ENCODE measurements at regions not wholly inside any gene's neighbourhood (a gene's known extent, or its start where the extent isn't known, plus 50 kb on each side); places are given as distances from the start of the nearest gene placed in this dataset.

- no peaks in the 10 kb centered on the region for H3K4me1 Mint-ChIP-seq
- no peak for ATAC-seq (replicated peaks in 1 of 4)
- whole genome bisulfite sequencing (ENCODE audit: insufficient coverage): 28% methylated on average over 5 of the region's 8 CpGs
These were observed 306.4 kb downstream of the FGFR2 start for GRCh38 chr10:121291823-121292222.

GRCh38 chr10:121292321-121292720, 305.9 kb downstream of the FGFR2 start:
- WGBS (ENCODE audit: insufficient coverage): 76% methylated on average over 4 of the region's 9 CpGs
- CTCF ChIA-PET: no interaction called here
- H3K27ac Mint-ChIP-seq: no peak overlapping the region
- Histone ChIP-seq H3K4me3 (ENCODE audit: control insufficient read depth in 1 of 2, extremely low read depth in 1 of 2, low read length in 1 of 2) (no peak overlapping the region), H3K4me1 (ENCODE audit: control insufficient read depth in 1 of 2, extremely low read depth in 1 of 2, insufficient read depth in 2 of 2, low read length in 2 of 2) (no peaks in the 10 kb centered on the region), H3K36me3 (ENCODE audit: control insufficient read depth in 2 of 2, extremely low read depth in 1 of 2, insufficient read depth in 1 of 2, low read length in 1 of 2) (no peaks in the 10 kb centered on the region), H3K27ac (ENCODE audit: low read length) (no peak overlapping the region), H3K9me3 (no peaks in the 10 kb centered on the region), H3K27me3 (replicated peaks in 1 of 2; ENCODE audit: control insufficient read depth in 2 of 2, extremely low read depth in 1 of 2, insufficient read depth in 2 of 2, low read length in 1 of 2) (peaks cover 0 to 14% of the 10 kb centered on the region in 2 experiments)
- no peaks in the 10 kb centered on the region for H3K9me3 Mint-ChIP-seq
- peaks cover 0 to 9% of the 10 kb centered on the region in 2 donors for H3K27me3 Mint-ChIP-seq
- no peaks in the 10 kb centered on the region for H3K36me3 Mint-ChIP-seq
- no peaks in the 10 kb centered on the region for H3K4me1 Mint-ChIP-seq
- DNase-seq (no peak), ATAC-seq (replicated peaks in 1 of 4) (no peak)
- POLR2A ChIA-PET: no interaction called here
- no peak overlapping the region for H3K4me3 Mint-ChIP-seq

More at GRCh38 chr10:121291823-121292222, 306.4 kb downstream of the FGFR2 start:
- no peak for DNase-seq
- peaks cover 0 to 9% of the 10 kb centered on the region in 2 donors for H3K27me3 Mint-ChIP-seq
- POLR2A ChIA-PET: no interaction called here
- peaks cover 0 to 13% of the 10 kb centered on the region in 2 experiments for H3K27me3 ChIP-seq (replicated peaks in 1 of 2; ENCODE audit: control insufficient read depth in 2 of 2, extremely low read depth in 1 of 2, insufficient read depth in 2 of 2, low read length in 1 of 2)
- no peaks in the 10 kb centered on the region for H3K4me1 ChIP-seq (ENCODE audit: control insufficient read depth in 1 of 2, extremely low read depth in 1 of 2, insufficient read depth in 2 of 2, low read length in 2 of 2)
- no peak overlapping the region for H3K27ac ChIP-seq (ENCODE audit: low read length)
- H3K4me3 ChIP-seq (ENCODE audit: control insufficient read depth in 1 of 2, extremely low read depth in 1 of 2, low read length in 1 of 2): no peak overlapping the region
- no peak overlapping the region for H3K4me3 Mint-ChIP-seq
- CTCF ChIA-PET: no interaction called here
- no peak overlapping the region for H3K27ac Mint-ChIP-seq
- no peaks in the 10 kb centered on the region for H3K9me3 ChIP-seq
- H3K36me3 Mint-ChIP-seq: no peaks in the 10 kb centered on the region
- no peaks in the 10 kb centered on the region for H3K36me3 ChIP-seq (ENCODE audit: control insufficient read depth in 2 of 2, extremely low read depth in 1 of 2, insufficient read depth in 1 of 2, low read length in 1 of 2)
- H3K9me3 Mint-ChIP-seq: no peaks in the 10 kb centered on the region

DNA sequence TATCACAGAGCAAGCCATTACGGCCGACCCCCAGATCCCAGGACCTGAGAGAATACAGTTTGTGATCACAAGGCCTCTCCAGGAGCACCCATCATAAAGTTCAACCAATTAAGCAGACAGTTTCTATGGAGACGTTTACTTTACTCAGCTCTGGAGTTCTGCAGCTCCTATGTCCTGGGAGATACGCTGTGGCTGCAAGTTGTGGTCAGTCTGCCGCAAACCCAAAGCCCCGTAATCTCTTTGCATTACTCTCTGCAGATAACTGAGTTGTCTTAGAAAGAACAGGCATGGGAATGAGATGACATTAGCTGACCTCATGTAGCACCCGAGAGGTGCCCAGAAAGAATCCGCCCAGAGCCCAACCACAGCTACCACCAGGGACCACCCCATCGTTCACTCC, 305.1 kb downstream of the FGFR2 start:
- H3K4me1 Mint-ChIP-seq: no peaks in the 10 kb centered on the region
- no peaks in the 10 kb centered on the region for H3K36me3 Mint-ChIP-seq
- DNase-seq (no peak), ATAC-seq (replicated peaks in 1 of 4) (no peak)
- peaks cover 0 to 14% of the 10 kb centered on the region in 2 experiments for H3K27me3 ChIP-seq (replicated peaks in 1 of 2; ENCODE audit: control insufficient read depth in 2 of 2, extremely low read depth in 1 of 2, insufficient read depth in 2 of 2, low read length in 1 of 2)
- 72% methylated on average over 6 of the region's 9 CpGs for WGBS (ENCODE audit: insufficient coverage)
- no peaks in the 10 kb centered on the region for H3K36me3 ChIP-seq (ENCODE audit: control insufficient read depth in 2 of 2, extremely low read depth in 1 of 2, insufficient read depth in 1 of 2, low read length in 1 of 2)
- ChIA-PET CTCF (no interaction called here), POLR2A (no interaction called here)
- no peak overlapping the region for H3K27ac Mint-ChIP-seq
- no peak overlapping the region for H3K4me3 Mint-ChIP-seq
- no peaks in the 10 kb centered on the region for H3K9me3 ChIP-seq
- H3K27me3 Mint-ChIP-seq: peaks cover 0 to 9% of the 10 kb centered on the region in 2 donors
- no peak overlapping the region for H3K27ac ChIP-seq (ENCODE audit: low read length)
- H3K9me3 Mint-ChIP-seq: peaks cover 0 to 3% (median 0%) of the 10 kb centered on the region in 3 donors
- no peaks in the 10 kb centered on the region for H3K4me1 ChIP-seq (ENCODE audit: control insufficient read depth in 1 of 2, extremely low read depth in 1 of 2, insufficient read depth in 2 of 2, low read length in 2 of 2)
- no peak overlapping the region for H3K4me3 ChIP-seq (ENCODE audit: control insufficient read depth in 1 of 2, extremely low read depth in 1 of 2, low read length in 1 of 2)

DNA sequence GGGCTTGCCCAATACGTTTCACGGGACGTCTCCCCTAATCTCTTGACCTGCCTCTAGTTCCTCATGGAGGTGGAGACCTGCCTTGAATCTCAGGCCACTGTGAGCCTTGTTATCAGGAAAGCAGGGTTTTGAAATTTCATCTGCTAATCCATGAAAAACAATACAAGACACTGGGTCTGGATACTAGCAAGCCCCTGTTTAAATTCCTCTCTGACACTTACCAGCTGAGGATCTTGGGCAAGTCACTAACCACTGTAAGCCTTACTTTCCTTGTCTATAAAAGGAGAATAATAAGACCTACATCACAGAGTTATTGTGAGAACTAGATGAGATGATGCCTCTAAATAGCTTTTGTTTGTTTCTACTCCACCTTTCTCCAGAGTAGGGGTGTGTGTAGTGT, 303.6 kb downstream of the FGFR2 start:
- ATAC-seq (replicated peaks in 1 of 4): no peak
- Histone ChIP-seq H3K27me3 (replicated peaks in 1 of 2; ENCODE audit: control insufficient read depth in 2 of 2, extremely low read depth in 1 of 2, insufficient read depth in 2 of 2, low read length in 1 of 2) (peaks cover 0 to 16% of the 10 kb centered on the region in 2 experiments), H3K36me3 (ENCODE audit: control insufficient read depth in 2 of 2, extremely low read depth in 1 of 2, insufficient read depth in 1 of 2, low read length in 1 of 2) (no peaks in the 10 kb centered on the region), H3K27ac (ENCODE audit: low read length) (no peak overlapping the region), H3K4me1 (ENCODE audit: control insufficient read depth in 1 of 2, extremely low read depth in 1 of 2, insufficient read depth in 2 of 2, low read length in 2 of 2) (no peaks in the 10 kb centered on the region), H3K4me3 (ENCODE audit: control insufficient read depth in 1 of 2, extremely low read depth in 1 of 2, low read length in 1 of 2) (no peak overlapping the region), H3K9me3 (no peaks in the 10 kb centered on the region)
- WGBS (ENCODE audit: insufficient coverage): 80% methylated on average over 2 of the region's 3 CpGs
- H3K27ac Mint-ChIP-seq: no peak overlapping the region
- no peak for DNase-seq
- no peaks in the 10 kb centered on the region for H3K4me1 Mint-ChIP-seq
- peaks cover 0 to 9% of the 10 kb centered on the region in 2 donors for H3K27me3 Mint-ChIP-seq
- no peak overlapping the region for H3K4me3 Mint-ChIP-seq
- H3K36me3 Mint-ChIP-seq: no peaks in the 10 kb centered on the region
- ChIA-PET CTCF (no interaction called here), POLR2A (interaction anchor here in 1 of 2 donors (0.5 kb wide), 1 partner anchor 241 kb away, joined by 11 read pairs; no protein-coding TSS in a partner anchor)
- peaks cover 0 to 3% (median 0%) of the 10 kb centered on the region in 3 donors for H3K9me3 Mint-ChIP-seq

- ChIA-PET POLR2A (no interaction called here), CTCF (no interaction called here)
- H3K9me3 ChIP-seq: no peaks in the 10 kb centered on the region
- no CpG with 5 or more reads among the region's 2 CpGs for WGBS (ENCODE audit: insufficient coverage)
- ATAC-seq (replicated peaks in 1 of 4): no peak
- H3K27ac ChIP-seq (ENCODE audit: low read length): no peak overlapping the region
- H3K36me3 ChIP-seq (ENCODE audit: control insufficient read depth in 2 of 2, extremely low read depth in 1 of 2, insufficient read depth in 1 of 2, low read length in 1 of 2): no peaks in the 10 kb centered on the region
- H3K27me3 ChIP-seq (replicated peaks in 1 of 2; ENCODE audit: control insufficient read depth in 2 of 2, extremely low read depth in 1 of 2, insufficient read depth in 2 of 2, low read length in 1 of 2): peaks cover 0 to 16% of the 10 kb centered on the region in 2 experiments
- H3K9me3 Mint-ChIP-seq: peaks cover 0 to 3% (median 0%) of the 10 kb centered on the region in 3 donors
- no peaks in the 10 kb centered on the region for H3K36me3 Mint-ChIP-seq
- no peaks in the 10 kb centered on the region for H3K4me1 ChIP-seq (ENCODE audit: control insufficient read depth in 1 of 2, extremely low read depth in 1 of 2, insufficient read depth in 2 of 2, low read length in 2 of 2)
- no peak overlapping the region for H3K27ac Mint-ChIP-seq
- H3K27me3 Mint-ChIP-seq: peaks cover 0 to 9% of the 10 kb centered on the region in 2 donors
- H3K4me1 Mint-ChIP-seq: no peaks in the 10 kb centered on the region
- H3K4me3 Mint-ChIP-seq: no peak overlapping the region
- DNase-seq: no peak
- no peak overlapping the region for H3K4me3 ChIP-seq (ENCODE audit: control insufficient read depth in 1 of 2, extremely low read depth in 1 of 2, low read length in 1 of 2)
These were observed 301.9 kb downstream of the FGFR2 start for GRCh38 chr10:121296378-121296777.

DNA sequence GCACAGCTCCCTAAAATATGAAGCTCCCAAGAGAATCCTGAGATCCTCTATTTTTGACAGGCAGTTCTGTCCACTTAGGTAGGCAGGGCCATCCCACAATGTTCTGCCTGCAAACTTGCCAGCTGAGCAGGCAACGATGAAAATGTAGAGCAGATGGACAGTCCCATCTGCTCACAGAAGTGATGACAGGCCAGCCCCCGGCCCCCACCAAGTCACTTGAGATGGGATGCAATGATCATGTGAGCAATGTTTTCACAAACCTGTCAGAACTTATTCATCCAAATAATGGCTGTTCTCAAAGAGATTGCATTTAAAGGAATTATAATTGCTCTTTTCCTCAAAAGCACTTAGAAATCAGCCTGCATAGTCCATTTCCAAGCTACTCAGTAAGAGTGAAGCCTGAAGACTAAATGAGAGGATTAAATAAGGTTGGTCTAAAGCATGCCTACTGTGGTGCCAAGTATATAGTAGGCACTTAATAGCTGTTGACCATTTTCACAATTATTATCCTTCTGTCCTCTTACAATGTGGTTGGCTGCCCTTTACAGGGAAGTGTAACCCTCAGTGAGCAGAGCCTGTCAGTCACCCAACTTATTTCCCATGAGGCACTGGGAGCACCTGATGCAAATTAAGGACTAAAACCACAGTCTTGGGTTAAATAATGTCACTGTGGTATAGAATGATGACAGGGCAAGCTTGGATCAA, 301.2 kb downstream of the FGFR2 start:
- CTCF ChIA-PET: no interaction called here
- no peak overlapping the region for H3K27ac ChIP-seq (ENCODE audit: low read length)
- peaks cover 0 to 3% (median 0%) of the 10 kb centered on the region in 3 donors for H3K9me3 Mint-ChIP-seq
- no peaks in the 10 kb centered on the region for H3K4me1 ChIP-seq (ENCODE audit: control insufficient read depth in 1 of 2, extremely low read depth in 1 of 2, insufficient read depth in 2 of 2, low read length in 2 of 2)
- DNase-seq (no peak), ATAC-seq (replicated peaks in 1 of 4) (no peak)
- no peaks in the 10 kb centered on the region for H3K4me1 Mint-ChIP-seq
- H3K4me3 ChIP-seq (ENCODE audit: control insufficient read depth in 1 of 2, extremely low read depth in 1 of 2, low read length in 1 of 2): no peak overlapping the region
- POLR2A ChIA-PET: no interaction called here
- peaks cover 0 to 9% of the 10 kb centered on the region in 2 donors for H3K27me3 Mint-ChIP-seq
- 100% methylated on average over 1 of the region's 2 CpGs for WGBS (ENCODE audit: insufficient coverage)
- H3K27ac Mint-ChIP-seq: no peak overlapping the region
- no peaks in the 10 kb centered on the region for H3K9me3 ChIP-seq
- H3K36me3 Mint-ChIP-seq: no peaks in the 10 kb centered on the region
- peaks cover 0 to 13% of the 10 kb centered on the region in 2 experiments for H3K27me3 ChIP-seq (replicated peaks in 1 of 2; ENCODE audit: control insufficient read depth in 2 of 2, extremely low read depth in 1 of 2, insufficient read depth in 2 of 2, low read length in 1 of 2)
- H3K36me3 ChIP-seq (ENCODE audit: control insufficient read depth in 2 of 2, extremely low read depth in 1 of 2, insufficient read depth in 1 of 2, low read length in 1 of 2): no peaks in the 10 kb centered on the region
- H3K4me3 Mint-ChIP-seq: no peak overlapping the region
